SW480 (cell line): ENCODE measurements at regions not wholly inside any gene's neighbourhood (a gene's known extent, or its start where the extent isn't known, plus 50 kb on each side); places are given as distances from the start of the nearest gene placed in this dataset.
"Not testable (repeated sequence)": the region's sequence is repeated elsewhere in the genome, so short reads cannot be mapped to it uniquely, and the experiment has no call there.

Experiments
- DNase-seq: peaks from one replicate; pipeline ENCODE4 v3.0.0-alpha.2; 2016; ENCODE audit warnings: low spot score

GRCh38 chr4:57412259-57413054 is 302.3 kb upstream of the IGFBP7 start:
- no peak for DNase-seq

GRCh38 chr4:57410331-57411052 is 300.3 kb upstream of the IGFBP7 start:
- DNase-seq: no peak

DNA sequence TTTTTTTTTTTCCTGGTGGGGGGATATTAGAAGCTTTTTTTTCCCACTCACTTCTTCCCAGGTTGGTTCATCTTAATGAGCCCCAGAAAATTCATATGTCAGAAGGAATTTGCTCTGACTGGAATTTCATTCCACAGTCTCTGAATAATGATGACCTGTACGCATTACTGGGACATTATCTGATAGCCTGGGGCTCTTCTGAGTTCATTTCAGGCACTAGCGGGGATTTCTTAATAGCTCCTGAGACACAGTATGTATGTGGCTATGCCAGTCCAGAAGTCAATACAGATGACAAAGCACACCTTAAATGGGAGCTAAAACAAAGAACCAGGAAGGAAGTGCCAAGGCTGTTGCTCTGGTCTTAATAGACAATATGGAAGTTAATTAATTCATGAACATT is 295.2 kb upstream of the IGFBP7 start:
- DNase-seq: no peak

GRCh38 chr4:57404483-57404882 is 294.3 kb upstream of the IGFBP7 start:
- DNase-seq: no peak

DNA sequence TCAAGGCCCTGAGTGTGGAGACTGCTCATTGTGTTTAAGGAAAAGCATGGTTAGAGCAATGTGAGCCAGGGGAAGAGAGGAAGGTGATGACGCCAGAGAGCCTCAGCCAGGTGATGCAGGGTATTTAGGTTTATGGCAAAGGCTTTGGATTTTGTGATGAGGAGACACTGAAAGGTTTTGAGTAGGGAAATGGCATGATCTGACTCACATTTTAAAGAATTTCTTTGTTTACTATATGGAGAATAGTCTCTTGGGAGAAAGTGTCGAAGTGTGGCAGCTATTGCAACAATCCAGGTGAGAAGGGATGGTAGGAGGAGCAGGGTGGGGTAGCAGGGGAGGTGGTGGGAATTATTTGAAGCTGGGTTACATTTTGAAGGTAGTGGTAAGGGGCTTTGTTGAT is 293.4 kb upstream of the IGFBP7 start:
- no peak for DNase-seq

DNA sequence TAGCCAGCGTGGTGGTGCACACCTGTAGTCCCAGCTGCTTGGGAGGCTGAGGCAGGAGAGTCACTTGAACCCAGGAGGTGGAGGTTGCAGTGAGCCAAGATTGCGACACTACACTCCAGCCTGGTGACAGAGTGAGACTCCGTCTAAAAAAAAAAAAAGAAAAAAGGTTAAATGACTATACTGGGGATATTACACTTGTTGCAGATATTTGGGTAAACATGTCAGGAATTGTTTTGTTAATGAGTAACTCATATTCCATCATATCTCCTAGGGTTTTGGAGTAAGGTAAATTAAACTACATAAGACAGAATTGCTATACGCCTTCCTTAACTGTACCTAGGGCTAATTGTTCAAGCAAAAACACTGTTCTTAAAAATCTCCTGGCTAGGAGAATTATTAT is 291.4 kb upstream of the IGFBP7 start:
- no peak for DNase-seq

DNA sequence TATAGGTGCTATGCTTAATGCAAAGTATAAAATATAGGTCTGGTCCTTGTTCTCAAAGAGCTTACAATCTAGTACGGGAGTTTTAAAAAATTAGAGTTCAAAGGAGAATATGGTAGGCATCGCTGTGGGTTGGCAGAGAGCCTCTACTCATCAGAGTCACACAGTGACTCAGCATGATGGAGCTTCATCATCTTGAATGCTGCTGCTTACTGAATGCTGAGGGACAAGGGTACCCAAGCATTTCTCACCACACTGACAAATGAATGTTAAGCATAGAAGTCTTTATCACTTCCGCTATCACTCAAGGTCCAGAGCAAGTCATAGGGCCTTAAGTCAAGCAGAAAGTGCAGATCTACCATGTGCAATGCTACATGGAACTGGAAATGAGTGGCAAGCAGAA is 268.6 kb upstream of the IGFBP7 start:
- DNase-seq: no peak

DNA sequence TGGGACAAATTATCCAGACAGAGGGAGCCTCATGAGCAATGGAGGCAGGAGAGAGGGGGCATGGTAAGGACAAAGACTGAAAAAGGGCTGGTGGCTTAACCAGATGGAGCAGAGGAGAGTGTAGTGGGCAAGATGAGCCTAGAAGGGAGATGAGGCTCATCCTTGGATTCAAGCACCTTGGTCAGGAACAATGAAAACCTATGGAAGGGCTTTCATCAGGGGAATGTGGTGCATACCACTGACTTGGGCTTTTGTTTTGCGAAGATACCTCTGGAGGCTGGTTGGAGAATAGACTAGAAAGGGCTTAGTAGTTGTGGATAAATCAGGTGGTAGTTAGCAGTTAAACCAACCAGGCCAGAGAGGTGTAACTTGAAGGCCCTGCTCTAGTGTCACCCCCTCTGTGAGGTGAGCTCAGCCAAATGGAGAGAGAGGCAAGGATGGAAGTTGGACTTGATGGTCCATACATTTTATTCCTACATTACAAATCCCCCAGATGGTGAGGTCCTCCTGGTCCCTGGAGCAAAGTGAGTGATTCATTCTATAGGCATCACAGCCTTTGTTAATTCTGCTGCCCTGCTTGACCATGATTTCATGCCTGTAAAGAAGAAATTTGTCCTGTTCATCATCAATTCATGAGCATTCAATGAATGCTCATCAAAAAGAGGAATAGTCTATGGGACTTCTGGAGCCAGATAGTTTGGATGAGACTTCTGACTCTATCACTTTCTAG is 264.8 kb upstream of the IGFBP7 start:
- no peak for DNase-seq

DNA sequence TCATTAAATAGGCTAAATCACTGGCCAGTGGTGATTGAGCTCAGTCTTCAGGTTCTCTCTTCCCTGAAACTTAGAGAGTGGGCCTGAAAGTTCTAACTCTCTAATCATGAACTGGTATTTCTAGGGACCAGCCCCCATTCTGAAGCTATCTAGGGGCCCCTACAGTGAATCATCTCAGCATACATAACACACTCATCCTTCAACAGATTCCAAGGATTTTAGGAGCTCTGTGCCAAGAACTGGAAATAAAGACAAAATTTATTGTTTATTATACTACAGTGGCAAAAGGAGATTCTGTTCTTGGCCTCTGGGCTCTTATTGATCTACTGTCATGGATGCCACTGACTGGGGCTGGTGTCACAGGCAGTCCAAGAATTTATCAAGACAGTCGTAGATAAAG is 263.8 kb upstream of the IGFBP7 start:
- DNase-seq: no peak

DNA sequence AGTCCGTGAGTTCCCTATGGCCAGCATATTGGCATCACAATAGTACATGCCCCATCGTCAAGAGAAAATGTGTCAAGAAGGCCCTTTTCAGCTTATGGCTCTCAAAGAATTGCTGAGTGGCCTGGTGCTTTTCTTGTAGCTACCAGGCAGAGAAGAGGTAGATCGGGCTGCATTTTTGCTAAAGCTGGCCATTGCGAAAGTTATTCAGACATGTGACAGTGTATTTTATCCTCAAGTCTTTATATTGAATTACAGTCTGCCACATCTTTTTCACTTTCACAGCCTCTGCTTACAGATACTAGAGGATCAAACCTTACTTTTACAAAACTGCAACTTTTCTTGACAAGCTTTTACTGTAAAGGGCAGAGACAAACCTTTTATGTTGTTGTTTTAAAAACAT is 261.5 kb upstream of the IGFBP7 start:
- no peak for DNase-seq

- DNase-seq: no peak
These were observed 260.5 kb upstream of the IGFBP7 start for GRCh38 chr4:57370691-57371090.

DNA sequence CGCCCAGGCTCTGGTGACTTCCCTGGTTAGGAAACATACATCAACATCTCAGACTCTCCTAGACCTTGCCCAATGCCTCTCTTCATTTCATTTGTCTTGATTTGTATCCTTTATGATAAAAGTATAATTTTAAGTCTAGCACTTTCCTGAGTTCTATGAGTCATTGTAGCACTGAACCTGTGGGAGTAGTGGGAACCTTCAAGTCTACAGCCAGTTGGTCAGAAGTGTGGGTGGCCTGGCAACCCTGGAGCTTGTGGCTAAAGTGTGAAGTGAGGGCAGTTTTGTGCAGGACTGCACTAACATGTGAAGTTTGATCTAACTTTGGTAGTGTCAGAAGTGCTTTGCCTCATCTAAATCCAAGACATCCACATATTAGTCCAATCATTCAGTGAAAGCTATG is 259.3 kb upstream of the IGFBP7 start:
- DNase-seq: no peak

GRCh38 chr4:57364255-57364654 is 254.1 kb upstream of the IGFBP7 start:
- DNase-seq: no peak

DNA sequence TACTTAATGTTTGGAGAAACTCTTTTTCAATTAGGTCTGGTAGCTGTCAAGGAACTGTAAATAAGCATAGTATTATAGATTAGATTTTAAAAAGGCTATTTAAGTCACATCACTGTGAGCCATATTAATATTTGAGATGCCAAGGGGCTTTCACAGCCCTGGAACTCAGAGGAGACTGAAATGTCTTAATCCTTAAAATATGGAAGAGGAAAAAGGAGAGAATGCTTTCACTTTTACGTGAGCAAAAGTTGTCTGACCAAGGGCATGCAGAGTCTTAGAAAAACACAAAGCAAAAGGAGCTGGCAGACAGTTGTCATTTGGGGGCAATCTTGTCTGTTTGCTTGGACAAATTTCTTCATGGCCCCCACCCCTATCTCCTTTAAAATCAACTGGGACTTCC is 253.2 kb upstream of the IGFBP7 start:
- DNase-seq: no peak

GRCh38 chr4:57360681-57361080 is 250.5 kb upstream of the IGFBP7 start:
- no peak for DNase-seq

GRCh38 chr4:57355101-57355665 is 245.0 kb upstream of the IGFBP7 start:
- DNase-seq: no peak

DNA sequence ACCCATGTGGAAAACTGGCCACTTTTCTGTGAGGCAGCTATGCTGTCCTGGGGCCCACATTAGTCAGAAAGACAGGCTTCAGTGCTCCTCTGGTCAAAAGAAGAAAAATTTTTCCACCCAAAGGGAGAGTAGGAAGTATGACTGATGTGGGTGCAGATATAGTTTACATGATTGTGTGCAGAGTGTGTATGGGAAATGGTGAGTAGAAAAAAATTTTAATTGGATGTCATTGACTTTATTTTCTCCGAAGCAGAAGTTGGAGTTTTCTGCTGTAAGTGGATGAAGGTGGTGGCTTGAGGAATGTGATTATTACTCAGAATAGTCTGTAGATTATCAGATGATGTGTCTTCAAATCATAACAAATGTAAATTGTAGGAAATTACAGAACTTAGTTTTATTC is 241.5 kb upstream of the IGFBP7 start:
- DNase-seq: no peak

GRCh38 chr4:57344296-57344695 is 234.1 kb upstream of the IGFBP7 start:
- no peak for DNase-seq

- DNase-seq: no peak
These were observed 232.2 kb upstream of the IGFBP7 start for GRCh38 chr4:57342411-57342810.

- not testable (repeated sequence) for DNase-seq
These were observed 228.7 kb upstream of the IGFBP7 start for GRCh38 chr4:57338861-57339260.

DNA sequence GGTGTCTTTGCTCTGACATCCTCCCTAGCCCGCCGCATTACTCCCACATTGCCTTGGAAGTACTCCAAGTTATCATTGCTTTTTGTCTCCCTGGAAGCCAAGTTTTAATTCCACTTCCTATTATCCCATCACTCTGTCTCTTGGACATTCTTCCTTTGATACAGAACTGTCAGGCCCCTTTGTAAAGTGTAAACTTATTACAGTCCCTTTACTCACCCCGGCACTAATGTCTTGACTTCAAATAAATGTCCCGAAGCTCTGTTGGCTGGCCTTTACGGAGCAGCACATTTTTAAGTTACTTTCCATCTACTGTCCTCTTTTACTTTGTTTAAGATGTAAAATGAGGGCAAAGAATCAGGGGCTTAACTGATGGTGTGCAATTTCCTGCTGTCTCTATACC is 223.5 kb upstream of the IGFBP7 start:
- no peak for DNase-seq

GRCh38 chr4:57331959-57332358 is 221.8 kb upstream of the IGFBP7 start:
- DNase-seq: no peak

DNA sequence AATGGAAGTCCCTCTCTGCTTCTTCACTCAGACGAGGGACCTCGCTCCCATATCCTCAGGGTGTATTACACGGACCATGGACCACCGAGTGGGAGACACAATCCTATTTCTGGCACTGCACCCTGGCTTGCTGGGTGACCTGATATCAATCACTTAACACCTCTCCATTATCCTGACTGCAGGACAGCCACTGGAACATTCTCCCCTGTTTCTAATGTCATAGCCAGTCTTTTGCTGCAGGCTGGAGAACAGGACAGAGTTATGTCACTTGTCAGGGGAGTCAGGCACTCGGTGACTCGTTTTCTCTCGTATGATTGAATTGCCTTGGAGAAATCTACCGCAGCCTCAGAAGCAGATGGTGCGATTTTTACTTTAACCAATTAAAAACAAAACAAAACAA is 219.1 kb upstream of the IGFBP7 start:
- no peak for DNase-seq
